Smooth muscle cell (in vitro differentiated cells): ENCODE measurements at regions not wholly inside any gene's neighbourhood (a gene's known extent, or its start where the extent isn't known, plus 50 kb on each side); places are given as distances from the start of the nearest gene placed in this dataset.

ENCODE experiments used
- DNase-seq: peaks from one replicate; lab custom pipeline; 2025; ENCODE audit not compliant: unreplicated experiment; lab: John Stamatoyannopoulos, UW
- H2AFZ ChIP-seq: fragments of 200-600 bp; sonication (generic); 2 replicates; pipeline ENCODE4 v1.6.0; 2016; ENCODE audit warnings: antibody characterized with exemption, low read depth, mild to moderate bottlenecking
- H3F3A ChIP-seq: fragments of 200-600 bp; sonication (generic); 2 replicates; pipeline ENCODE4 v1.6.0; 2017; ENCODE audit warnings: antibody characterized with exemption, low read depth
- H3K27ac ChIP-seq: fragments of 200-600 bp; sonication (generic); 2 replicates; pipeline ENCODE4 v1.5.1; 2016; ENCODE audit warnings: low read depth, mild to moderate bottlenecking
- H3K27me3 ChIP-seq: fragments of 200-600 bp; sonication (generic); 2 replicates; pipeline ENCODE4 v1.6.1; 2016; ENCODE audit warnings: low read depth, mild to moderate bottlenecking
- H3K36me3 ChIP-seq: fragments of 200-600 bp; sonication (generic); 2 replicates; pipeline ENCODE4 v1.5.1; 2016; ENCODE audit warnings: low read depth
- H3K4me1 ChIP-seq: fragments of 200-600 bp; sonication (generic); 2 replicates; pipeline ENCODE4 v1.5.1; 2016; ENCODE audit warnings: low read depth
- H3K4me2 ChIP-seq: fragments of 200-600 bp; sonication (generic); 2 replicates; pipeline ENCODE4 v1.6.0; 2016; ENCODE audit warnings: mild to moderate bottlenecking
- H3K4me3 ChIP-seq: fragments of 200-600 bp; sonication (generic); 2 replicates; pipeline ENCODE4 v1.5.1; 2016; ENCODE audit warnings: mild to moderate bottlenecking
- H3K79me2 ChIP-seq: fragments of 200-600 bp; sonication (generic); 2 replicates; pipeline ENCODE4 v1.6.0; 2016; ENCODE audit warnings: low read depth, mild to moderate bottlenecking
- H3K9ac ChIP-seq: fragments of 200-600 bp; sonication (generic); 2 replicates; pipeline ENCODE4 v1.6.0; 2016; ENCODE audit warnings: low read depth
- H3K9me3 ChIP-seq: fragments of 200-600 bp; sonication (generic); replicated peaks from 2 replicates; pipeline ENCODE4 v1.5.1; 2016; ENCODE audit warnings: low read depth
- H4K20me1 ChIP-seq: fragments of 200-600 bp; sonication (generic); 2 replicates; pipeline ENCODE4 v1.6.0; 2016; ENCODE audit warnings: low read depth
- WGBS: methylation state at CpG from one replicate; pipeline ENCODE4 v1.1.7; 2016; ENCODE audit warnings: low lambda C conversion rate; 5-methylcytosine and 5-hydroxymethylcytosine counted together
- TF ChIP-seq, protein P1 (sequence below): fragments of 200-600 bp; sonication (generic); IDR thresholded peaks from 2 replicates; pipeline ENCODE4 v1.5.1; 2017; ENCODE audit warnings: borderline replicate concordance, mild to moderate bottlenecking, antibody characterized with exemption; ENCODE audit not compliant: insufficient read depth, poor library complexity, severe bottlenecking

DNA sequence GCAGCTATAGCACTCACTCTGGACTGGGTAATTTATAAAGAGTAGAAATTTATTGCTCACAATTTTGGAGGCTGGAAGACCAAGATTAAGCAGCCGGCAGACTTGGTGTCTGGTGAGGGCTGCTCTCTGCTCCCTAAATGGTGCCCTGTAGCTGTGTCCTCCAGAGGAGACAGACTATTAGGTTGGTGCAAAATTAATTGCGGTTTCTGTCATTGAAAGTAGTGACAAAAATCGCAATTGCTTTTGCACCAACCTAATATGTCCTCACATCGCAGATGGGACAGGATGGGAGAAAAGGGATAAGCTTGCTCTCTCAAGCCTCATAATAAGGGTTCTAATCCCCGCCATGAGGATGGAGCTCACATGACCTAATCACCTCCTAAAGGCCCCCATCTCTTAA is 258.1 kb upstream of the VCX3A start:
- WGBS = 91% methylated on average over 5 of the region's 5 CpGs
- no peaks in the 10 kb centered on the region for H3K4me1 ChIP-seq
- no peaks in the 10 kb centered on the region for H3K79me2 ChIP-seq
- H3K27me3 ChIP-seq = no peaks in the 10 kb centered on the region
- H3F3A ChIP-seq = no peaks in the 10 kb centered on the region
- H2AFZ ChIP-seq = no peak overlapping the region
- H3K9me3 ChIP-seq = no peaks in the 10 kb centered on the region
- no peak overlapping the region for H3K4me2 ChIP-seq
- no peaks in the 10 kb centered on the region for H4K20me1 ChIP-seq
- no peak overlapping the region for H3K9ac ChIP-seq
- no peaks in the 10 kb centered on the region for H3K36me3 ChIP-seq
- no peak overlapping the region for H3K27ac ChIP-seq
- no peak overlapping the region for H3K4me3 ChIP-seq
- TF ChIP-seq, protein P1, sequence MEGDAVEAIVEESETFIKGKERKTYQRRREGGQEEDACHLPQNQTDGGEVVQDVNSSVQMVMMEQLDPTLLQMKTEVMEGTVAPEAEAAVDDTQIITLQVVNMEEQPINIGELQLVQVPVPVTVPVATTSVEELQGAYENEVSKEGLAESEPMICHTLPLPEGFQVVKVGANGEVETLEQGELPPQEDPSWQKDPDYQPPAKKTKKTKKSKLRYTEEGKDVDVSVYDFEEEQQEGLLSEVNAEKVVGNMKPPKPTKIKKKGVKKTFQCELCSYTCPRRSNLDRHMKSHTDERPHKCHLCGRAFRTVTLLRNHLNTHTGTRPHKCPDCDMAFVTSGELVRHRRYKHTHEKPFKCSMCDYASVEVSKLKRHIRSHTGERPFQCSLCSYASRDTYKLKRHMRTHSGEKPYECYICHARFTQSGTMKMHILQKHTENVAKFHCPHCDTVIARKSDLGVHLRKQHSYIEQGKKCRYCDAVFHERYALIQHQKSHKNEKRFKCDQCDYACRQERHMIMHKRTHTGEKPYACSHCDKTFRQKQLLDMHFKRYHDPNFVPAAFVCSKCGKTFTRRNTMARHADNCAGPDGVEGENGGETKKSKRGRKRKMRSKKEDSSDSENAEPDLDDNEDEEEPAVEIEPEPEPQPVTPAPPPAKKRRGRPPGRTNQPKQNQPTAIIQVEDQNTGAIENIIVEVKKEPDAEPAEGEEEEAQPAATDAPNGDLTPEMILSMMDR = no peak
- DNase-seq = no peak

DNA sequence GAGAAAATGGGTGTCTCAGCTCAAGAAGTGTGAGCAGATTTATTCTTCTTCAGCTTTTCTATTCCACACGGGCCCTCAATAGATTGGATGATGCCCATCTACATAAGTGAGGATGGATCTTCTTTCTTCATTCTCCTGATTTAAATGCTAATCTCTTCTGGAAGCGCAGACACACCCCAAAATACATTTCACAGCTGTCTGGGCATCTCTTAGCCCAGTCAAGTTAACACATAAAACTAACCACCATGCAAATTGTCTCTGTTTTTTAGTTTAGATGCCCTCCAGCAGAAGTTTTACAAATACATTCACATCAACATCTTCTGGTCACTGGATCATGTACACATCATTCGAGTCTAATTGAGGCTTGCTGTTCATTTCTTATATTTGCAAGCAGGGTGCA is 249.0 kb upstream of the VCX3A start:
- H3K79me2 ChIP-seq = no peaks in the 10 kb centered on the region
- no peaks in the 10 kb centered on the region for H3K36me3 ChIP-seq
- DNase-seq = no peak
- TF ChIP-seq, protein P1 = no peak
- H3F3A ChIP-seq = no peaks in the 10 kb centered on the region
- H2AFZ ChIP-seq = no peak overlapping the region
- no peaks in the 10 kb centered on the region for H3K9me3 ChIP-seq
- no peaks in the 10 kb centered on the region for H3K4me1 ChIP-seq
- H3K9ac ChIP-seq = no peak overlapping the region
- WGBS = 62% methylated on average over 3 of the region's 3 CpGs
- H4K20me1 ChIP-seq = no peaks in the 10 kb centered on the region
- H3K27me3 ChIP-seq = no peaks in the 10 kb centered on the region
- no peak overlapping the region for H3K4me2 ChIP-seq
- H3K4me3 ChIP-seq = no peak overlapping the region
- no peak overlapping the region for H3K27ac ChIP-seq

DNA sequence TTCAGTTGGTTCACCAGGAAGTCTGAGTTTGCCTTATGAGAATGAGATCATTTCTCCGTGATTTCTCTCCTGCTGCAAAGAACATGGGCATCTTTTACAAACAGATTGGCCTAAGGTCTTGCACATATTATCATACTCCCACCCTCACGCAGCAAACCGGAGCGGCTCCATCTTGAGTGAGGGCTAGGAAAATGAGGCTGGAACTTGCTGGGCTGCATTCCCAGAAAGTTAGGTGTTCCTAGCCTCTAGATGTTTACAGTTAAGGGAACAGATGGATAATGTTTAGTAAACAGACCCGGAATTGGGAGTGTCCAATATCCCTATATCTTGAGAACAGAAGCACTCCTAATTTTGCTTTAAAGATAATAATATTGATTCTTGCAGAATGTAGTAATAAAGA is 247.9 kb upstream of the VCX3A start:
- no peak for DNase-seq
- Histone ChIP-seq H4K20me1 (no peaks in the 10 kb centered on the region), H2AFZ (no peak overlapping the region), H3K36me3 (no peaks in the 10 kb centered on the region), H3K4me2 (no peak overlapping the region), H3F3A (no peaks in the 10 kb centered on the region), H3K79me2 (no peaks in the 10 kb centered on the region), H3K9ac (no peak overlapping the region), H3K9me3 (no peaks in the 10 kb centered on the region), H3K4me3 (no peak overlapping the region), H3K27me3 (no peaks in the 10 kb centered on the region), H3K27ac (no peak overlapping the region), H3K4me1 (no peaks in the 10 kb centered on the region)
- TF ChIP-seq, protein P1 = no peak
- 60% methylated on average over 5 of the region's 5 CpGs for WGBS

DNA sequence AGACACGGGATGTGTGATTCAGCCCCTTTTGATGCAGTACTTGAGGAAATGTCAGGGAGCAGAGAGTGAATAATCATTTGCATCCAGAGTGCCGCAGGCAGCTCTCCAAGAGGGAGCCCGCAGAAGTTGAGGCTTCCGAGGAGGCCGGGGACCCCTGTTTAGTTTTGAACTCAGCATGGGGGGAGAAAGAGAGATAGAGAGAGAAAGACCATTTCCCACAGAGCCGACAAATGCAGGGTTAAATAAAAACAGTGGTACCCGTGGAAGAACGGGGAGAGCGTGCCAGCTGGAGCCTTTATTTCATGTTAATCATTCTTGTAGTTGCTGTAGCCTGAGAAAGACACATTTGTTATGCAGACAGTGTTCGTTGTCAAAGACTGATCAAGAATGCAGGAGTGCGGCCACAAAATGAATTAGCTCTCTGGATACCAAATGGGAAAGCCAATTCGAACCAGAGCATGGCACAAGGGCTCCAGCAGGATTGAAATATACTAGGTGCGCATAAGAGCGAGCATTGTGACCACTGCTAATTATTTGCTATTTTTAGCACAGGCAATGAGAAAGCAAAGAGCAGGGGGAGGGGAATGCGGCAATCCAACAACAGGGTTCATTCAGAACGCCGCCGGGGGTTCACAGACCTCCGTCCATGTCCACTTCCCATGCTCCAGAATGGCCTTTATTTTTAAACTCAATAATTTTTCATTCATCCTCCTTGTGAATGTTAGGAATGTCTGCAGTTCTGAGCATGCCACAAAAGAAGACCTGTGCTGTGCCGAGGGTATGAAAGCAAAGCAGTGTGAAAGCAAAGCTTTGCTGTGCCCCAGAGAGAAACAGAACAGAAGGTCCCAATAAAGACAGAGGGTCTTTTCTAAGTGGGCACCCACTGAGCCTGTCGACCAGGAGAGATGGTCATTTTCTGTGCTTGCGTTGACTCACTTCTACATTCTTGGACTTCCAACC is 243.9 kb upstream of the VCX3A start:
- no peaks in the 10 kb centered on the region for H3F3A ChIP-seq
- H3K9ac ChIP-seq = no peak overlapping the region
- no peaks in the 10 kb centered on the region for H3K27me3 ChIP-seq
- DNase-seq = no peak
- H3K27ac ChIP-seq = no peak overlapping the region
- no peak overlapping the region for H3K4me2 ChIP-seq
- no peaks in the 10 kb centered on the region for H4K20me1 ChIP-seq
- no peaks in the 10 kb centered on the region for H3K36me3 ChIP-seq
- H3K79me2 ChIP-seq = no peaks in the 10 kb centered on the region
- TF ChIP-seq, protein P1 = no peak
- no peak overlapping the region for H2AFZ ChIP-seq
- no peaks in the 10 kb centered on the region for H3K4me1 ChIP-seq
- 59% methylated on average over 22 of the region's 22 CpGs for WGBS
- H3K4me3 ChIP-seq = no peak overlapping the region
- H3K9me3 ChIP-seq = no peaks in the 10 kb centered on the region
